AG20443 (cell line): ENCODE measurements at regions not wholly inside any gene's neighbourhood (a gene's known extent, or its start where the extent isn't known, plus 50 kb on each side); places are given as distances from the start of the nearest gene placed in this dataset.
"Not testable (repeated sequence)": the region's sequence is repeated elsewhere in the genome, so short reads cannot be mapped to it uniquely, and the experiment has no call there.

Experiments
- DNase-seq: peaks from one replicate; pipeline ENCODE4 v3.0.0; 2012; ENCODE audit warnings: low spot score, mixed read lengths

GRCh38 chr17:71488851-71489250, 632.0 kb upstream of the SOX9 start:
- DNase-seq, result no peak

- peak; percentile 46 for DNase-seq
Observed at GRCh38 chr17:71494062-71494855, 626.6 kb upstream of the SOX9 start.

GRCh38 chr17:71495420-71495819, 625.4 kb upstream of the SOX9 start:
- no peak for DNase-seq

GRCh38 chr17:71496552-71496951, 624.3 kb upstream of the SOX9 start:
- peak; percentile 35 for DNase-seq

- DNase-seq, result peak; percentile 34
Observed at GRCh38 chr17:71500761-71501555, 619.9 kb upstream of the SOX9 start.

GRCh38 chr17:71501711-71502110, 619.1 kb upstream of the SOX9 start:
- no peak for DNase-seq

- DNase-seq, result no peak
Observed at GRCh38 chr17:71502443-71502842, 618.4 kb upstream of the SOX9 start.

GRCh38 chr17:71503710-71504465, 616.9 kb upstream of the SOX9 start:
- no peak for DNase-seq

- peak; percentile 38 for DNase-seq
Observed at GRCh38 chr17:71505200-71505599, 615.6 kb upstream of the SOX9 start.

- DNase-seq, result no peak
Observed at GRCh38 chr17:71505981-71506380, 614.8 kb upstream of the SOX9 start.

GRCh38 chr17:71511266-71511995, 609.4 kb upstream of the SOX9 start:
- no peak for DNase-seq

- not testable (repeated sequence) for DNase-seq
Observed at GRCh38 chr17:71513725-71514124, 607.1 kb upstream of the SOX9 start.

- DNase-seq, result no peak
Observed at GRCh38 chr17:71516149-71516548, 604.7 kb upstream of the SOX9 start.

- DNase-seq, result no peak
Observed at GRCh38 chr17:71519285-71519684, 601.5 kb upstream of the SOX9 start.

- DNase-seq, result no peak
Observed at GRCh38 chr17:71521724-71522123, 599.1 kb upstream of the SOX9 start.

GRCh38 chr17:71522383-71522782, 598.4 kb upstream of the SOX9 start:
- no peak for DNase-seq

GRCh38 chr17:71527311-71527710, 593.5 kb upstream of the SOX9 start:
- no peak for DNase-seq

- no peak for DNase-seq
Observed at GRCh38 chr17:71528210-71528609, 592.6 kb upstream of the SOX9 start.

GRCh38 chr17:71530248-71530647, 590.6 kb upstream of the SOX9 start:
- DNase-seq, result no peak

- DNase-seq, result no peak
Observed at GRCh38 chr17:71535321-71535720, 585.5 kb upstream of the SOX9 start.

- DNase-seq, result no peak
Observed at GRCh38 chr17:71546419-71546818, 574.4 kb upstream of the SOX9 start.

- DNase-seq, result no peak
Observed at GRCh38 chr17:71547904-71548303, 572.9 kb upstream of the SOX9 start.
